Right lobe of liver (tissue), 4 donors: ENCODE measurements at regions not wholly inside any gene's neighbourhood (a gene's known extent, or its start where the extent isn't known, plus 50 kb on each side); places are given as distances from the start of the nearest gene placed in this dataset.

Experiments
- CTCF ChIP-seq, 4 donors: fragments of 200-600 bp in 3 of 4; fragments of 450-650 bp in 1 of 4; IDR thresholded peaks; one replicate each; pipeline versions ENCODE4 v1.5.1 to v1.8.0; 2016 to 2022; ENCODE audit warnings: antibody characterized with exemption in 4 of 4, mild to moderate bottlenecking in 2 of 4
- POLR2A ChIP-seq: fragments of 450-650 bp; IDR thresholded peaks from one replicate; pipeline ENCODE4 v1.6.1; 2017; ENCODE audit warnings: antibody characterized with exemption, mild to moderate bottlenecking
- donor health status: DM: no; HTN: no; CAD: no.
- donor health status: DM: no; HTN: no; CAD: no.
- donor health status: DM: no; HTN: yes; CAD: no.

- TF ChIP-seq POLR2A (no peak), CTCF (IDR thresholded peaks at IDR 0.05) (no peak)
Observed at GRCh38 chr3:74217467-74217866, 397.0 kb downstream of the CNTN3 start.
